Suprapubic skin (tissue), 4 donors: ENCODE measurements at regions not wholly inside any gene's neighbourhood (a gene's known extent, or its start where the extent isn't known, plus 50 kb on each side); places are given as distances from the start of the nearest gene placed in this dataset.

Source experiments
- CTCF ChIP-seq, 2 donors: fragments of 200-600 bp in 1 of 2; fragments of 450-650 bp in 1 of 2; sonication (generic) in 1 of 2; IDR thresholded peaks; one replicate each; pipeline ENCODE4 v1.5.1; 2016 to 2019; ENCODE audit warnings: antibody characterized with exemption in 2 of 2, mild to moderate bottlenecking in 1 of 2, moderate library complexity in 1 of 2
- EP300 ChIP-seq: sonication (generic); formaldehyde crosslinking; IDR thresholded peaks from one replicate; pipeline ENCODE4 v1.6.1; 2017; ENCODE audit warnings: antibody characterized with exemption
- POLR2A ChIP-seq, 2 donors: fragments of 450-650 bp; IDR thresholded peaks; one replicate each; pipeline ENCODE4 v1.6.1; 2017; ENCODE audit warnings: antibody characterized with exemption in 2 of 2, mild to moderate bottlenecking in 2 of 2, moderate library complexity in 2 of 2
- POLR2AphosphoS5 ChIP-seq, 3 donors: sonication (generic); formaldehyde crosslinking; IDR thresholded peaks; one replicate each; pipeline ENCODE4 v1.6.1; 2017; ENCODE audit warnings: antibody characterized with exemption in 3 of 3

GRCh38 chr15:52980446-52980845 is 190.3 kb upstream of the ONECUT1 start:
- TF ChIP-seq CTCF (IDR thresholded peaks at IDR 0.05) (no peak), EP300 (no peak), POLR2AphosphoS5 (IDR thresholded peaks at IDR 0.05) (no peak), POLR2A (IDR thresholded peaks at IDR 0.05) (no peak)
